ENCODE measurements at regions not wholly inside any gene's neighbourhood (a gene's known extent, or its start where the extent isn't known, plus 50 kb on each side); places are given as distances from the start of the nearest gene placed in this dataset.

- Histone ChIP-seq H3K4me1 (ENCODE audit: control insufficient read depth in 4 of 4, insufficient read depth in 4 of 4, low read length in 3 of 4) (no peaks in the 10 kb centered on the region), H3K27ac (ENCODE audit: low read depth in 1 of 2, low read length in 2 of 2) (no peak overlapping the region), H3K36me3 (ENCODE audit: control insufficient read depth in 4 of 4, insufficient read depth in 3 of 4, low read depth in 1 of 4, low read length in 3 of 4) (no peaks in the 10 kb centered on the region), H3K4me3 (ENCODE audit: low read depth in 1 of 3, low read length in 3 of 3) (no peak overlapping the region), H3K27me3 (ENCODE audit: control insufficient read depth in 4 of 4, insufficient read depth in 4 of 4, low read length in 3 of 4) (no peaks in the 10 kb centered on the region), H3K9ac (ENCODE audit: low read depth in 1 of 2, low read length in 2 of 2) (no peak overlapping the region), H3K9me3 (ENCODE audit: control insufficient read depth in 4 of 4, low read length in 3 of 4) (peaks cover 0 to 2% (median 0%) of the 10 kb centered on the region in 4 donors)
- 92% methylated on average over 5 of the region's 5 CpGs for WGBS
- no peak for DNase-seq (ENCODE audit: low spot score)
- TF ChIP-seq REST (IDR thresholded peaks at IDR 0.05), result no peak
Observed at GRCh38 chr9:124198331-124198730, 59.4 kb upstream of the NEK6 start.

GRCh38 chr9:124198948-124199347 lies 58.8 kb upstream of the NEK6 start:
- Histone ChIP-seq H3K9me3 (ENCODE audit: control insufficient read depth in 4 of 4, low read length in 3 of 4) (peaks cover 0 to 2% (median 0%) of the 10 kb centered on the region in 4 donors), H3K9ac (ENCODE audit: low read depth in 1 of 2, low read length in 2 of 2) (no peak overlapping the region), H3K27ac (ENCODE audit: low read depth in 1 of 2, low read length in 2 of 2) (no peak overlapping the region), H3K36me3 (ENCODE audit: control insufficient read depth in 4 of 4, insufficient read depth in 3 of 4, low read depth in 1 of 4, low read length in 3 of 4) (no peaks in the 10 kb centered on the region), H3K4me1 (ENCODE audit: control insufficient read depth in 4 of 4, insufficient read depth in 4 of 4, low read length in 3 of 4) (no peaks in the 10 kb centered on the region), H3K4me3 (ENCODE audit: low read depth in 1 of 3, low read length in 3 of 3) (no peak overlapping the region), H3K27me3 (ENCODE audit: control insufficient read depth in 4 of 4, insufficient read depth in 4 of 4, low read length in 3 of 4) (no peaks in the 10 kb centered on the region)
- no peak for DNase-seq (ENCODE audit: low spot score)
- WGBS, result 91% methylated on average over 4 of the region's 4 CpGs
- TF ChIP-seq RXRA (IDR thresholded peaks at IDR 0.05) (no peak), CTCF (IDR thresholded peaks at IDR 0.05; ENCODE audit: low read depth, low read length, missing input control) (no peak), JUND (IDR thresholded peaks at IDR 0.05) (no peak), RAD21 (IDR thresholded peaks at IDR 0.05) (no peak), HNF4A (conservative IDR thresholded peaks at IDR 0.05) (no peak), SP1 (IDR thresholded peaks at IDR 0.05) (no peak)

GRCh38 chr9:124199474-124199873 lies 58.3 kb upstream of the NEK6 start:
- Histone ChIP-seq H3K9me3 (ENCODE audit: control insufficient read depth in 4 of 4, low read length in 3 of 4) (peaks cover 0 to 2% (median 0%) of the 10 kb centered on the region in 4 donors), H3K36me3 (ENCODE audit: control insufficient read depth in 4 of 4, insufficient read depth in 3 of 4, low read depth in 1 of 4, low read length in 3 of 4) (no peaks in the 10 kb centered on the region), H3K9ac (ENCODE audit: low read depth in 1 of 2, low read length in 2 of 2) (no peak overlapping the region), H3K27ac (ENCODE audit: low read depth in 1 of 2, low read length in 2 of 2) (no peak overlapping the region), H3K27me3 (ENCODE audit: control insufficient read depth in 4 of 4, insufficient read depth in 4 of 4, low read length in 3 of 4) (no peaks in the 10 kb centered on the region), H3K4me3 (ENCODE audit: low read depth in 1 of 3, low read length in 3 of 3) (no peak overlapping the region), H3K4me1 (ENCODE audit: control insufficient read depth in 4 of 4, insufficient read depth in 4 of 4, low read length in 3 of 4) (no peaks in the 10 kb centered on the region)
- WGBS, result 94% methylated on average over 3 of the region's 3 CpGs
- no peak for TF ChIP-seq YY1 (IDR thresholded peaks at IDR 0.05)
- TF ChIP-seq ATF3 (IDR thresholded peaks at IDR 0.05), result no peak
- DNase-seq (ENCODE audit: low spot score), result no peak

All from liver (tissue), 8 donors.